Thyroid gland (tissue), 4 donors: ENCODE measurements at regions not wholly inside any gene's neighbourhood (a gene's known extent, or its start where the extent isn't known, plus 50 kb on each side); places are given as distances from the start of the nearest gene placed in this dataset.

Experiments
- DNase-seq, 2 donors: peaks; one replicate each; pipeline ENCODE4 v3.0.0-alpha.2; 2019
- H3K27ac ChIP-seq, 3 donors: fragments of 200-600 bp; sonication (generic); 1 replicate in 2 of 3; 2 replicates in 1 of 3; pipeline ENCODE4 v1.5.1; 2016 to 2019; ENCODE audit warnings: mild to moderate bottlenecking in 1 of 3, moderate library complexity in 1 of 3
- H3K27me3 ChIP-seq: fragments of 200-600 bp; sonication (generic); one replicate; pipeline ENCODE4 v1.5.1; 2019
- H3K36me3 ChIP-seq, 2 donors: fragments of 200-600 bp; sonication (generic); one replicate each; pipeline ENCODE4 v1.5.1; 2016 to 2019
- H3K4me1 ChIP-seq, 2 donors: fragments of 200-600 bp; sonication (generic); one replicate each; pipeline ENCODE4 v1.5.1; 2017 to 2019
- H3K4me3 ChIP-seq, 3 donors: fragments of 200-600 bp; sonication (generic); replicated peaks in 1 of 3; 1 replicate in 2 of 3; 2 replicates in 1 of 3; pipeline ENCODE4 v1.5.1; 2016; ENCODE audit warnings: mild to moderate bottlenecking in 1 of 3
- H3K9me3 ChIP-seq: fragments of 200-600 bp; sonication (generic); one replicate; pipeline ENCODE4 v1.5.1; 2017
- CTCF ChIP-seq, 6 experiments: fragments of 200-600 bp in 3 of 6; fragments of 450-650 bp in 3 of 6; sonication (generic) in 3 of 6; IDR thresholded peaks; one replicate each; pipeline ENCODE4 v1.5.1; 2016 to 2019; ENCODE audit warnings: antibody characterized with exemption in 6 of 6, mild to moderate bottlenecking in 2 of 6, inconsistent platforms in 1 of 6, moderate library complexity in 1 of 6
- POLR2A ChIP-seq, 2 donors: fragments of 450-650 bp; IDR thresholded peaks; one replicate each; pipeline ENCODE4 v1.6.1; 2017; ENCODE audit warnings: antibody characterized with exemption in 2 of 2, mild to moderate bottlenecking in 2 of 2, moderate library complexity in 1 of 2
- WGBS, 2 donors: methylation state at CpG; one replicate each; pipeline ENCODE4 v1.1.5; 2017; 5-methylcytosine and 5-hydroxymethylcytosine counted together
- intact Hi-C: fragments of 100-400 bp; cut with DNase I; formaldehyde crosslinking; loops from one replicate; pipeline ENCODE4 v1.15.1; 2023

- H3K4me3 ChIP-seq = no peak overlapping the region
- no peaks in the 10 kb centered on the region for H3K9me3 ChIP-seq
- no peak for DNase-seq
- H3K4me1 ChIP-seq = no peaks in the 10 kb centered on the region
- H3K27ac ChIP-seq = no peak overlapping the region
- 89 to 98% methylated on average over 9 to 19 of the region's 19 CpGs for WGBS, 2 donors
- H3K36me3 ChIP-seq = no peaks in the 10 kb centered on the region
- intact Hi-C loops = no loop called here
- no peak for TF ChIP-seq CTCF (IDR thresholded peaks at IDR 0.05)
- no peak for TF ChIP-seq POLR2A (IDR thresholded peaks at IDR 0.05)
- H3K27me3 ChIP-seq = no peaks in the 10 kb centered on the region
Measured at GRCh38 chr22:48589901-48590300, 1237.8 kb downstream of the BRD1 start.

GRCh38 chr22:48588878-48589450 lies 1238.7 kb downstream of the BRD1 start:
- intact Hi-C loops = no loop called here
- H3K4me3 ChIP-seq = no peak overlapping the region
- no peak for DNase-seq
- TF ChIP-seq CTCF (IDR thresholded peaks at IDR 0.05) (no peak), POLR2A (IDR thresholded peaks at IDR 0.05) (no peak)
- no peak overlapping the region for H3K27ac ChIP-seq
- no peaks in the 10 kb centered on the region for H3K27me3 ChIP-seq
- no peaks in the 10 kb centered on the region for H3K9me3 ChIP-seq
- H3K4me1 ChIP-seq = no peaks in the 10 kb centered on the region
- WGBS, 2 donors = 56 to 62% methylated on average over 8 to 9 of the region's 9 CpGs
- no peaks in the 10 kb centered on the region for H3K36me3 ChIP-seq

- 79 to 81% methylated on average over 9 to 14 of the region's 23 CpGs for WGBS, 2 donors
- H3K4me3 ChIP-seq = no peak overlapping the region
- TF ChIP-seq POLR2A (IDR thresholded peaks at IDR 0.05) (no peak), CTCF (IDR thresholded peaks at IDR 0.05) (no peak)
- intact Hi-C loops = no loop called here
- H3K36me3 ChIP-seq = no peaks in the 10 kb centered on the region
- DNase-seq = no peak
- no peak overlapping the region for H3K27ac ChIP-seq
- no peaks in the 10 kb centered on the region for H3K4me1 ChIP-seq
- no peaks in the 10 kb centered on the region for H3K27me3 ChIP-seq
- no peaks in the 10 kb centered on the region for H3K9me3 ChIP-seq
Measured at GRCh38 chr22:48588151-48588877, 1239.4 kb downstream of the BRD1 start.

- H3K4me3 ChIP-seq = no peak overlapping the region
- intact Hi-C loops = no loop called here
- WGBS, 2 donors = 81 to 88% methylated on average over 11 to 17 of the region's 18 CpGs
Measured at GRCh38 chr22:48587236-48587865, 1240.3 kb downstream of the BRD1 start.

More at GRCh38 chr22:48587236-48587865, 1240.3 kb downstream of the BRD1 start:
- no peak overlapping the region for H3K27ac ChIP-seq
- H3K9me3 ChIP-seq = no peaks in the 10 kb centered on the region
- TF ChIP-seq CTCF (IDR thresholded peaks at IDR 0.05) (no peak), POLR2A (IDR thresholded peaks at IDR 0.05) (no peak)
- H3K36me3 ChIP-seq = no peaks in the 10 kb centered on the region
- no peaks in the 10 kb centered on the region for H3K27me3 ChIP-seq
- no peak for DNase-seq
- H3K4me1 ChIP-seq = no peaks in the 10 kb centered on the region
